ENCODE measurements at regions not wholly inside any gene's neighbourhood (a gene's known extent, or its start where the extent isn't known, plus 50 kb on each side); places are given as distances from the start of the nearest gene placed in this dataset.

GRCh38 chr6:98136333-98136732 is 698.0 kb upstream of the POU3F2 start (continued):
- no peak for TF ChIP-seq RELB (IDR thresholded peaks at IDR 0.05; ENCODE audit: low read depth)
- no peak for TF ChIP-seq MTA2 (IDR thresholded peaks at IDR 0.05; ENCODE audit: low read depth)
- no peak for TF ChIP-seq HDAC6 (IDR thresholded peaks at IDR 0.05; ENCODE audit: unreplicated experiment)
- no peak for TF ChIP-seq ASH2L (IDR thresholded peaks at IDR 0.05; ENCODE audit: borderline replicate concordance, low read depth)
- no peak for TF ChIP-seq E4F1 (IDR thresholded peaks at IDR 0.05; ENCODE audit: borderline replicate concordance, partially characterized antibody)
- no peak for TF ChIP-seq EED (IDR thresholded peaks at IDR 0.05; ENCODE audit: low read depth)
- TF ChIP-seq SMC3 (IDR thresholded peaks at IDR 0.05; ENCODE audit: borderline replicate concordance, low read length), result no peak

GRCh38 chr6:98137391-98137790 is 697.0 kb upstream of the POU3F2 start:
- intact Hi-C loops (cut with micrococcal nuclease; ENCODE audit: unreplicated experiment), result no loop called here
- BruUV-seq (replicated peaks), result no TSS peak
- no peaks in the 10 kb centered on the region for H3K79me2 ChIP-seq (ENCODE audit: control insufficient read depth, insufficient read depth, low read length)
- TF ChIP-seq ZNF384 (IDR thresholded peaks at IDR 0.05; ENCODE audit: borderline replicate concordance, low read depth, low read length), result no peak
- TF ChIP-seq ELK1 (IDR thresholded peaks at IDR 0.05; ENCODE audit: low read depth, low read length), result no peak
- no peak for TF ChIP-seq HDGF (IDR thresholded peaks at IDR 0.05)
- no peak for TF ChIP-seq E2F4 (IDR thresholded peaks at IDR 0.05; ENCODE audit: low read depth, low read length)
- no peak for TF ChIP-seq ZBTB33 (IDR thresholded peaks at IDR 0.05)

More at GRCh38 chr6:98137391-98137790, 697.0 kb upstream of the POU3F2 start:
- H3K36me3 ChIP-seq (ENCODE audit: control insufficient read depth in 2 of 2, insufficient read depth in 2 of 2, low read length in 1 of 2), result no peaks in the 10 kb centered on the region
- DNase-seq (ENCODE audit: low read depth, low spot score), result no peak
- WGBS (ENCODE audit: insufficient coverage, insufficient replicate concordance, low lambda C conversion rate, missing lambda C conversion rate), result 0% methylated on average over 1 of the region's 1 CpG
- no peak for FAIRE-seq
- ChIA-PET CTCF (interaction anchor here (0.7 kb wide), 1 partner anchor 28 kb away, joined by 4 read pairs; no protein-coding TSS in a partner anchor), RAD21 (ENCODE audit: unreplicated experiment) (no interaction called here), SMC1A (ENCODE audit: uncharacterized antibody, unreplicated experiment) (no interaction called here), POLR2A (no interaction called here)
- H3K27ac ChIP-seq (ENCODE audit: control insufficient read depth, insufficient read depth), result no peak overlapping the region
- H3K4me2 ChIP-seq (ENCODE audit: control insufficient read depth, insufficient read depth), result no peak overlapping the region
- no peaks in the 10 kb centered on the region for H3K27me3 ChIP-seq (replicated peaks in 1 of 2; ENCODE audit: control insufficient read depth in 2 of 2, insufficient read depth in 2 of 2, low read length in 1 of 2)
- H3K9ac ChIP-seq (ENCODE audit: control insufficient read depth, insufficient read depth, low read length), result no peak overlapping the region
- H3K9me3 ChIP-seq (replicated peaks; ENCODE audit: control insufficient read depth, insufficient read depth, low read length), result no peaks in the 10 kb centered on the region
- H4K20me1 ChIP-seq (ENCODE audit: control insufficient read depth, insufficient read depth), result no peaks in the 10 kb centered on the region
- no peak overlapping the region for H2AFZ ChIP-seq (ENCODE audit: control insufficient read depth, low read depth, low read length)
- ATAC-seq, result no peak
- no peak overlapping the region for H3K4me3 ChIP-seq
- H3K4me1 ChIP-seq (ENCODE audit: control insufficient read depth, insufficient read depth, low read length), result no peaks in the 10 kb centered on the region
- in situ Hi-C loops (cut with MboI), result no loop called here

Measured in GM12878 (cell line).